GM12872 (cell line): ENCODE measurements at regions not wholly inside any gene's neighbourhood (a gene's known extent, or its start where the extent isn't known, plus 50 kb on each side); places are given as distances from the start of the nearest gene placed in this dataset.

Source experiments
- TF ChIP-seq, protein P1 (sequence below): IDR thresholded peaks from 3 replicates; pipeline ENCODE4 v1.5.1; 2011; ENCODE audit warnings: low read depth, mild to moderate bottlenecking, low read length, moderate library complexity; ENCODE audit not compliant: insufficient read depth

DNA sequence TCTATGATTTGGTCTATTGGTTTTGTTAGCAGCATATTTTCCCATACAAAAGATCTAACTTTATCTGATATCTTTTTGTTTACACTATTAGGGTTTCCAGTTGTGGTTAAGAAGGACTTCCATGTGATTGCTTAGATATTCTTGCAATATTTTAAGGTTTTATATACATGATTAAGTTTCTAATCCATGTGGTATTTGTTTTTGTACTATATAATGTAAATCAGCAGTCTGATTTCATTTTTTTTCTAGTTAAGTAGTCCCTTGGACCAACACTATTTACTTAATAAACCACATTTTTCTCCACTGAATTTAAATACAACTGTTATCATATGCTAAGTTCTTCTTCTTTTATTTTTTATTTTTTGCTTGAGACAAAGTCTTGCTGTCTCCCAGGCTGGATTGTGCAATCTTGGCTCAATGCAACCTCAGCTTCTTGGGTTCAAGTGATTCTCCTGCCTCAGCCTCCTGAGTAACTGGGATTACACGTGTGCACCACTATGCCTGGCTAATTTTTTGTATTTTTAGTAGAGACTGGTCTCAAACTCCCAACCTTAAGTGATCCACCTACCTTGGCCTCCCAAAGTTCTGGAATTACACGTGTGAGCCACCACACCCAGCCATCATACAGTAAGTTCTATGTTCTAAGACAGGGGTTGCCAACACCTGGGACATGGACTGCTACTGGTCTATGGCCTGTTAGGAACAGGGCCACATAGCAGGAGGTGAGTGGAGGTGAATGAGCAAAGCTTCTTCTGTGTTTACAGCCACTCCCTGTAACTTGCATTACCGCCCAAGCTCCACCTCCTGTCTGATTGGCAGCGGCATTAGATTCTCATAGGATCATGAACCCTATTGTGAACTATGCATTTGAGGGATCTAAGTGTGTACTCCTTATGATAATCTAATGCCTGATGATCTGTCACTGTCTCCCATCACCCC lies 58.5 kb upstream of the RAB27B start:
- TF ChIP-seq, protein P1, sequence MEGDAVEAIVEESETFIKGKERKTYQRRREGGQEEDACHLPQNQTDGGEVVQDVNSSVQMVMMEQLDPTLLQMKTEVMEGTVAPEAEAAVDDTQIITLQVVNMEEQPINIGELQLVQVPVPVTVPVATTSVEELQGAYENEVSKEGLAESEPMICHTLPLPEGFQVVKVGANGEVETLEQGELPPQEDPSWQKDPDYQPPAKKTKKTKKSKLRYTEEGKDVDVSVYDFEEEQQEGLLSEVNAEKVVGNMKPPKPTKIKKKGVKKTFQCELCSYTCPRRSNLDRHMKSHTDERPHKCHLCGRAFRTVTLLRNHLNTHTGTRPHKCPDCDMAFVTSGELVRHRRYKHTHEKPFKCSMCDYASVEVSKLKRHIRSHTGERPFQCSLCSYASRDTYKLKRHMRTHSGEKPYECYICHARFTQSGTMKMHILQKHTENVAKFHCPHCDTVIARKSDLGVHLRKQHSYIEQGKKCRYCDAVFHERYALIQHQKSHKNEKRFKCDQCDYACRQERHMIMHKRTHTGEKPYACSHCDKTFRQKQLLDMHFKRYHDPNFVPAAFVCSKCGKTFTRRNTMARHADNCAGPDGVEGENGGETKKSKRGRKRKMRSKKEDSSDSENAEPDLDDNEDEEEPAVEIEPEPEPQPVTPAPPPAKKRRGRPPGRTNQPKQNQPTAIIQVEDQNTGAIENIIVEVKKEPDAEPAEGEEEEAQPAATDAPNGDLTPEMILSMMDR, result no peak

DNA sequence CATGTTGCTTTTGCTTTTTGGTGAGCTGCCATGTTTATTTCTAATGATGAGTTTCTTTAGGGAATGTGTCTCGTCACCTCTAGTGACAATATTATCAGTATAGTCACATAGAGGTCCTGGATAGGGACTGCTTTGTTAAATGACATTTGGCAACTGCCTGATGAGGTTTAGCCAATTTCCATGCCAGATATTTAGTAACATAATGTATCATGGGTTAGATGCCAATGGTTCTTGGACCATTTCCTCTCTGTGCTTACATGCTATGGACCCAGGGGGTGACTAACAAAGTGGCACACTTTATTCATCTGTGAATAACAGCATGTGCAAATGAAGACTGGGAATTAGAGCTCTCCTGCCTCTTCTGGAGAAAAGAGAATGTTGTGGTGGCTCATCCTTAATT lies 56.2 kb upstream of the RAB27B start:
- TF ChIP-seq, protein P1, result no peak

- TF ChIP-seq, protein P1, result no peak
These were observed 53.9 kb upstream of the RAB27B start for GRCh38 chr18:54774423-54774822.

- TF ChIP-seq, protein P1, result no peak
These were observed 53.2 kb upstream of the RAB27B start for GRCh38 chr18:54774981-54775665.

- TF ChIP-seq, protein P1, result 0 out of 3 replicates have a peak, but pooled peaks have one; percentile 7
These were observed 52.6 kb upstream of the RAB27B start for GRCh38 chr18:54775686-54776085.

- TF ChIP-seq, protein P1, result no peak
These were observed 51.8 kb upstream of the RAB27B start for GRCh38 chr18:54776282-54776977.

- TF ChIP-seq, protein P1, result no peak
These were observed 51.0 kb upstream of the RAB27B start for GRCh38 chr18:54777118-54777791.
